Neural cell (in vitro differentiated cells): ENCODE measurements at regions not wholly inside any gene's neighbourhood (a gene's known extent, or its start where the extent isn't known, plus 50 kb on each side); places are given as distances from the start of the nearest gene placed in this dataset.

ENCODE experiments used
- H2AFZ ChIP-seq: fragments of 200-600, 300-800 bp; sonication (generic), shearing (Covaris generic); 2 replicates; pipeline ENCODE4 v1.6.0; 2014; ENCODE audit warnings: low read depth, mild to moderate bottlenecking, antibody characterized with exemption, low read length, moderate library complexity
- H3F3A ChIP-seq: fragments of 200-600 bp; shearing (Covaris generic); 2 replicates; pipeline ENCODE4 v1.6.1; 2016; ENCODE audit warnings: mild to moderate bottlenecking, moderate library complexity, mixed read lengths, antibody characterized with exemption, low read length; ENCODE audit not compliant: insufficient read depth, poor library complexity, severe bottlenecking
- H3K27ac ChIP-seq: fragments of 200-600, 300-800 bp; sonication (generic), shearing (Covaris generic); 2 replicates; pipeline ENCODE4 v1.5.1; 2014; ENCODE audit warnings: mild to moderate bottlenecking, low read length, moderate library complexity
- H3K27me3 ChIP-seq: fragments of 300-800, 200-600 bp; sonication (generic), shearing (Covaris generic); 2 replicates; pipeline ENCODE4 v1.6.0; 2014; ENCODE audit warnings: mild to moderate bottlenecking, low read depth, low read length, moderate library complexity; ENCODE audit not compliant: insufficient read depth
- H3K36me3 ChIP-seq: fragments of 300-800, 200-600 bp; sonication (generic), shearing (Covaris generic); 2 replicates; pipeline ENCODE4 v1.5.1; 2014; ENCODE audit warnings: mild to moderate bottlenecking, antibody characterized with exemption, low read length, moderate library complexity; ENCODE audit not compliant: insufficient read depth
- H3K4me2 ChIP-seq: fragments of 300-800, 200-600 bp; sonication (generic), shearing (Covaris generic); 2 replicates; pipeline ENCODE4 v1.6.0; 2014; ENCODE audit warnings: mild to moderate bottlenecking, low read length
- H3K4me3 ChIP-seq: fragments of 300-800, 200-600 bp; sonication (generic), shearing (Covaris generic); 2 replicates; pipeline ENCODE4 v1.5.1; 2014; ENCODE audit warnings: mild to moderate bottlenecking, low read length, moderate library complexity
- H3K79me2 ChIP-seq: fragments of 200-600 bp; shearing (Covaris generic); replicated peaks from 2 replicates; pipeline ENCODE4 v1.6.0; 2014; ENCODE audit warnings: mild to moderate bottlenecking, low read length, moderate library complexity; ENCODE audit not compliant: insufficient read depth
- H3K9ac ChIP-seq: fragments of 300-800, 200-600 bp; sonication (generic), shearing (Covaris generic); 2 replicates; pipeline ENCODE4 v1.6.1; 2016; ENCODE audit warnings: mild to moderate bottlenecking, low read length, mixed read lengths
- H3K9me2 ChIP-seq: fragments of 200-600 bp; shearing (Covaris generic); 2 replicates; pipeline ENCODE4 v1.6.1; 2016; ENCODE audit warnings: mild to moderate bottlenecking, low read length, mixed read lengths; ENCODE audit not compliant: insufficient read depth
- H3K9me3 ChIP-seq: fragments of 200-600, 300-800 bp; sonication (generic), shearing (Covaris generic); 2 replicates; pipeline ENCODE4 v1.6.1; 2016; ENCODE audit warnings: mild to moderate bottlenecking, mixed run types, low read length, moderate library complexity, mixed read lengths
- H4K20me1 ChIP-seq: fragments of 200-600 bp; shearing (Covaris generic); 2 replicates; pipeline ENCODE4 v1.6.1; 2016; ENCODE audit warnings: mild to moderate bottlenecking, mixed run types; ENCODE audit not compliant: insufficient read depth
- EP300 ChIP-seq: fragments of 450-650 bp; conservative IDR thresholded peaks from 2 replicates; pipeline ENCODE4 v1.6.1; 2014; ENCODE audit warnings: antibody characterized with exemption, mild to moderate bottlenecking, moderate library complexity; ENCODE audit not compliant: poor library complexity, severe bottlenecking
- EZH2 ChIP-seq: fragments of 200-600, 300-800 bp; shearing (Covaris generic), sonication (generic); IDR thresholded peaks from 2 replicates; pipeline ENCODE4 v1.6.1; 2014; ENCODE audit warnings: antibody characterized with exemption, low read length, borderline replicate concordance, mild to moderate bottlenecking; ENCODE audit not compliant: insufficient read depth, poor library complexity, severe bottlenecking
- MXI1 ChIP-seq: fragments of 450-650 bp; conservative IDR thresholded peaks from 2 replicates; pipeline ENCODE4 v1.6.1; 2014; ENCODE audit warnings: antibody characterized with exemption, mild to moderate bottlenecking; ENCODE audit not compliant: poor library complexity, severe bottlenecking
- POLR2AphosphoS5 ChIP-seq: IDR thresholded peaks from 2 replicates; pipeline ENCODE4 v1.6.1; 2012
- RAD21 ChIP-seq: fragments of 450-650 bp; conservative IDR thresholded peaks from 2 replicates; pipeline ENCODE4 v1.6.1; 2014; ENCODE audit warnings: antibody characterized with exemption, mild to moderate bottlenecking, moderate library complexity
- SMC3 ChIP-seq: fragments of 450-650 bp; conservative IDR thresholded peaks from 2 replicates; pipeline ENCODE4 v1.6.1; 2014; ENCODE audit warnings: antibody characterized with exemption, mild to moderate bottlenecking, moderate library complexity; ENCODE audit not compliant: poor library complexity
- TAF1 ChIP-seq: IDR thresholded peaks from 2 replicates; pipeline ENCODE4 v1.6.1; 2012; ENCODE audit warnings: low read depth
- TF ChIP-seq, protein P1 (sequence below): fragments of 450-650 bp; IDR thresholded peaks from 2 replicates; pipeline ENCODE4 v1.5.1; 2014; ENCODE audit warnings: antibody characterized with exemption, mild to moderate bottlenecking, moderate library complexity; ENCODE audit not compliant: poor library complexity, severe bottlenecking
- TF ChIP-seq, protein P2 (sequence below): IDR thresholded peaks from 2 replicates; pipeline ENCODE4 v1.6.1; 2012; ENCODE audit warnings: borderline replicate concordance

DNA sequence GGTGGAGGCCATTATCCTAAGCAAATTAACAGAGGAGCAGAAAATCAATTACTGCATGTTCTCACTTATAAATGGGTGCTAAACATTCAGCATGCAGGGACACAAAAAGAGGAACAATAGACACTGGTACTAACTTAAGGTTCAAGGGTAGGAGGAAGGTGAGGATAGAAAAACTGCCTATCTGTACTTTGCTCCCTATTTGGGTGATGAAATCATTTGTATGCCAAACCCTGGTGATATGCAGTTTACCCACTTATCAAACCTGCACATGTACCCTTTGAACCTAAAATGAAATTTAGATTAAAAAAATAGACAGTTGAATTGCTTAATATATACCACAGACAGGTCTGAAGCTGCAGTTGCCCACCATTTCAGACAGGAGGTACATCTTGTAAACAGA is 143.3 kb upstream of the KLHL4 start:
- no peak overlapping the region for H3K4me2 ChIP-seq
- H3F3A ChIP-seq: no peaks in the 10 kb centered on the region

DNA sequence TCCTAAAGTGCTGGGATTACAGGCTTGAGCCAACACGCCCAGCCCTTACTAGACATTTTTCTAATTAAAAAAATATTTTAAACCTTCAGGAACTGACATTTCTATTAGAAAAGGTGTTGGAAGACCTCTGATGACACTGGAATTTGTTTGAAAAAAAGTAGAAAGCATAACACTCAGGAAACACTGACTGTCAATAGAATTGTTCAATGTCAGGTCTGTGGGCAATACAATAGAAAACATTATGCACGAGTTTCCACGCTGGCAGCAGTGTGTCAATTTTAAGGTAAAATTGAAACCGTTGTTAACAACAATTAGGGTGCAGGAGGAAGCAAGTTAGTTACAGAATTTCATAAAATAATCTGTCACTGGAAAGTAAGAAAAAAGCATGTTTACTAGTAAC is 140.7 kb upstream of the KLHL4 start:
- H2AFZ ChIP-seq: no peak overlapping the region
- H3K27me3 ChIP-seq: no peaks in the 10 kb centered on the region
- no peaks in the 10 kb centered on the region for H3K36me3 ChIP-seq
- H4K20me1 ChIP-seq: no peaks in the 10 kb centered on the region
- H3F3A ChIP-seq: no peaks in the 10 kb centered on the region
- no peak overlapping the region for H3K4me3 ChIP-seq
- H3K9me2 ChIP-seq: no peaks in the 10 kb centered on the region
- H3K4me2 ChIP-seq: no peak overlapping the region
- H3K9ac ChIP-seq: no peak overlapping the region
- no peaks in the 10 kb centered on the region for H3K9me3 ChIP-seq
- TF ChIP-seq RAD21 (no peak), EP300 (no peak), SMC3 (no peak), MXI1 (no peak), EZH2 (no peak), TAF1 (no peak), POLR2AphosphoS5 (no peak)
- TF ChIP-seq, protein P1, sequence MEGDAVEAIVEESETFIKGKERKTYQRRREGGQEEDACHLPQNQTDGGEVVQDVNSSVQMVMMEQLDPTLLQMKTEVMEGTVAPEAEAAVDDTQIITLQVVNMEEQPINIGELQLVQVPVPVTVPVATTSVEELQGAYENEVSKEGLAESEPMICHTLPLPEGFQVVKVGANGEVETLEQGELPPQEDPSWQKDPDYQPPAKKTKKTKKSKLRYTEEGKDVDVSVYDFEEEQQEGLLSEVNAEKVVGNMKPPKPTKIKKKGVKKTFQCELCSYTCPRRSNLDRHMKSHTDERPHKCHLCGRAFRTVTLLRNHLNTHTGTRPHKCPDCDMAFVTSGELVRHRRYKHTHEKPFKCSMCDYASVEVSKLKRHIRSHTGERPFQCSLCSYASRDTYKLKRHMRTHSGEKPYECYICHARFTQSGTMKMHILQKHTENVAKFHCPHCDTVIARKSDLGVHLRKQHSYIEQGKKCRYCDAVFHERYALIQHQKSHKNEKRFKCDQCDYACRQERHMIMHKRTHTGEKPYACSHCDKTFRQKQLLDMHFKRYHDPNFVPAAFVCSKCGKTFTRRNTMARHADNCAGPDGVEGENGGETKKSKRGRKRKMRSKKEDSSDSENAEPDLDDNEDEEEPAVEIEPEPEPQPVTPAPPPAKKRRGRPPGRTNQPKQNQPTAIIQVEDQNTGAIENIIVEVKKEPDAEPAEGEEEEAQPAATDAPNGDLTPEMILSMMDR: no peak
- TF ChIP-seq, protein P2, sequence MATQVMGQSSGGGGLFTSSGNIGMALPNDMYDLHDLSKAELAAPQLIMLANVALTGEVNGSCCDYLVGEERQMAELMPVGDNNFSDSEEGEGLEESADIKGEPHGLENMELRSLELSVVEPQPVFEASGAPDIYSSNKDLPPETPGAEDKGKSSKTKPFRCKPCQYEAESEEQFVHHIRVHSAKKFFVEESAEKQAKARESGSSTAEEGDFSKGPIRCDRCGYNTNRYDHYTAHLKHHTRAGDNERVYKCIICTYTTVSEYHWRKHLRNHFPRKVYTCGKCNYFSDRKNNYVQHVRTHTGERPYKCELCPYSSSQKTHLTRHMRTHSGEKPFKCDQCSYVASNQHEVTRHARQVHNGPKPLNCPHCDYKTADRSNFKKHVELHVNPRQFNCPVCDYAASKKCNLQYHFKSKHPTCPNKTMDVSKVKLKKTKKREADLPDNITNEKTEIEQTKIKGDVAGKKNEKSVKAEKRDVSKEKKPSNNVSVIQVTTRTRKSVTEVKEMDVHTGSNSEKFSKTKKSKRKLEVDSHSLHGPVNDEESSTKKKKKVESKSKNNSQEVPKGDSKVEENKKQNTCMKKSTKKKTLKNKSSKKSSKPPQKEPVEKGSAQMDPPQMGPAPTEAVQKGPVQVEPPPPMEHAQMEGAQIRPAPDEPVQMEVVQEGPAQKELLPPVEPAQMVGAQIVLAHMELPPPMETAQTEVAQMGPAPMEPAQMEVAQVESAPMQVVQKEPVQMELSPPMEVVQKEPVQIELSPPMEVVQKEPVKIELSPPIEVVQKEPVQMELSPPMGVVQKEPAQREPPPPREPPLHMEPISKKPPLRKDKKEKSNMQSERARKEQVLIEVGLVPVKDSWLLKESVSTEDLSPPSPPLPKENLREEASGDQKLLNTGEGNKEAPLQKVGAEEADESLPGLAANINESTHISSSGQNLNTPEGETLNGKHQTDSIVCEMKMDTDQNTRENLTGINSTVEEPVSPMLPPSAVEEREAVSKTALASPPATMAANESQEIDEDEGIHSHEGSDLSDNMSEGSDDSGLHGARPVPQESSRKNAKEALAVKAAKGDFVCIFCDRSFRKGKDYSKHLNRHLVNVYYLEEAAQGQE: no peak
- no peak overlapping the region for H3K27ac ChIP-seq
- no peaks in the 10 kb centered on the region for H3K79me2 ChIP-seq

More for the DNA sequence above, 143.3 kb upstream of the KLHL4 start:
- Histone ChIP-seq H3K9me3 (no peaks in the 10 kb centered on the region), H3K27me3 (no peaks in the 10 kb centered on the region), H3K9ac (no peak overlapping the region), H3K9me2 (no peaks in the 10 kb centered on the region), H3K27ac (no peak overlapping the region), H4K20me1 (no peaks in the 10 kb centered on the region), H3K4me3 (no peak overlapping the region), H3K79me2 (no peaks in the 10 kb centered on the region), H3K36me3 (no peaks in the 10 kb centered on the region), H2AFZ (no peak overlapping the region)
- TF ChIP-seq TAF1 (no peak), SMC3 (no peak), EP300 (no peak), EZH2 (no peak), POLR2AphosphoS5 (no peak), MXI1 (no peak), RAD21 (no peak)
- TF ChIP-seq, protein P1: no peak
- TF ChIP-seq, protein P2: no peak
